Activated T-cell treated with anti-CD3 and anti-CD28 coated beads, Interleukin-2, amount 50 U/mL, for 72 hours (primary cell): ENCODE measurements at regions not wholly inside any gene's neighbourhood (a gene's known extent, or its start where the extent isn't known, plus 50 kb on each side); places are given as distances from the start of the nearest gene placed in this dataset.
"Not testable (repeated sequence)": the region's sequence is repeated elsewhere in the genome, so short reads cannot be mapped to it uniquely, and the experiment has no call there.

ENCODE experiments used
- ATAC-seq, 2 donors: fragments of 150-1000 bp; cut with Tn5 transposase; replicated peaks in 1 of 2; 2 replicates each; pipeline ENCODE4 v1.10.0; 2021; ENCODE audit warnings: moderate library complexity in 2 of 2, mild to moderate bottlenecking in 1 of 2
- DNase-seq, 2 donors: peaks; one replicate each; pipeline ENCODE4 v3.0.0; 2021 to 2022; ENCODE audit warnings: mixed read lengths in 1 of 2
- H3K27ac Mint-ChIP-seq: one replicate; pipeline ENCODE4 v1.8.0; 2022; ENCODE audit warnings: mild to moderate bottlenecking, moderate library complexity, mixed read lengths
- H3K27me3 Mint-ChIP-seq: one replicate; pipeline ENCODE4 v1.8.0; 2022; ENCODE audit warnings: low read depth, mixed read lengths
- H3K36me3 Mint-ChIP-seq, 2 donors: one replicate each; pipeline ENCODE4 v1.8.0; 2022; ENCODE audit warnings: mixed read lengths in 2 of 2, mild to moderate bottlenecking in 1 of 2; ENCODE audit not compliant: insufficient read depth in 2 of 2
- H3K4me1 Mint-ChIP-seq: one replicate; pipeline ENCODE4 v1.8.0; 2022; ENCODE audit warnings: low read depth, mixed read lengths
- H3K4me3 Mint-ChIP-seq, 2 donors: one replicate each; pipeline ENCODE4 v1.8.0; 2022; ENCODE audit warnings: mild to moderate bottlenecking in 2 of 2, mixed read lengths in 2 of 2, moderate library complexity in 2 of 2
- H3K9me3 Mint-ChIP-seq, 2 donors: one replicate each; pipeline ENCODE4 v1.8.0; 2022; ENCODE audit warnings: mixed read lengths in 2 of 2

DNA sequence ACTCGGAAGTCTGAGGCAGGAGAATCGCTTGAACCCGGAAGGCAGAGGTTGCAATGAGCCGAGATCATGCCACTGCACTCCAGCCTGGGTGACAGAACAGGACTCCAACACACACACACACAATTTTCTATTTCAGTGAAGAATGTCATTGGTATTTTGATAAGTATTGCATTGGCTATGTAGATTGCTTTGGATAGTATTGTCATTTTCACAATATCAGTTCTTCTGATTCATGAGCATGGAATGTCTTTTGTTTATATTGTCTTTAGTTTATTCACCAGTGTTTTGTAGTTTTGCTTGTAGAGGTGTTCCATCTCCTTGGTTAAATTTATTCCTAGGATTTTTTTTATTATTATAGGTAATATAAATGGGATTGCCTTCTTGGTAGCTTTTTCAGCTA, 693.4 kb upstream of the SYT4 start:
- H3K27ac Mint-ChIP-seq = no peak overlapping the region
- H3K9me3 Mint-ChIP-seq = peaks cover 6 to 8% of the 10 kb centered on the region in 2 donors
- ATAC-seq = no peak
- no peak for DNase-seq
- no peak overlapping the region for H3K4me3 Mint-ChIP-seq
- no peaks in the 10 kb centered on the region for H3K36me3 Mint-ChIP-seq
- no peaks in the 10 kb centered on the region for H3K4me1 Mint-ChIP-seq
- no peaks in the 10 kb centered on the region for H3K27me3 Mint-ChIP-seq

DNA sequence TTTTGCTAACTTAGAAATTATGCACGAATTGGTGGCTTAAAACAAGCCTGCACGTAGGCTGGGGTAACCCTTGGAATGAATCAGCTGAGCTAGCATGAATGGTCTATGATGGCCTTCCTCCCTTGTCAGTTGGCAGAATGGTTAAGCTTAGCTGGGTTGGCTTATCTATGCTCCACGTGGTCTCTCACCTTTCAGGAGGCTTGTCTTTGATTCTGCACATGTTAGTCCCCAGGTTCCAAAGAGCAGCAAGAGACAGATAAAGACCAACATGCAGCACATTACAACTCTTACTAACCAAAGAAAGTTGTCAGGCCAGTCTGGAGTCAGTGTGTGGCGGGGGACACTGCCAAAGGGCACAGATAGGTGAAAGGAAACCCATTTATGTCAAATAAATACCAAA, 700.9 kb upstream of the SYT4 start:
- no peak overlapping the region for H3K4me3 Mint-ChIP-seq
- H3K27me3 Mint-ChIP-seq = no peaks in the 10 kb centered on the region
- ATAC-seq (no peak), DNase-seq (no peak)
- H3K4me1 Mint-ChIP-seq = no peaks in the 10 kb centered on the region
- H3K36me3 Mint-ChIP-seq = no peaks in the 10 kb centered on the region
- H3K9me3 Mint-ChIP-seq = peaks cover 0 to 6% of the 10 kb centered on the region in 2 donors
- no peak overlapping the region for H3K27ac Mint-ChIP-seq

DNA sequence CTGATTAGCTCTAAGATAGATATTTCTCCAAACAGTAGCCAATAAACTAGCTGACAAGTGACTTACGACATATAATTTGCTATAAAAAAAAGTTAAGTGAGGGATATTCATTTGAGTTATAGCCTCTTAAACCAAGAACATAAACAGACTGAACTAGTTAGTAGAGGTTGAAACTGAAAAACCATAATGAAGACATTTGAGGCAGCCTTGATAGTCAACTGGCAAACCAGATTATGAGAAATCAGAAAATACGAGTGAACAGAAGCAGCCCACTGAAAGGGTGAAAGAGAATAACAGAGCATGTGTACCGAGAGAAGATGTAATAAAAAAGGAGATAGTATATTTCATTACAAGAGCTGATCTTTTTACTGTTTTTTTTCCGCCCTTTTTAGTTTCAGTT, 698.1 kb upstream of the SETBP1 start:
- Mint-ChIP-seq H3K9me3 (peaks cover 13 to 16% of the 10 kb centered on the region in 2 donors), H3K4me1 (no peaks in the 10 kb centered on the region), H3K27me3 (no peaks in the 10 kb centered on the region), H3K36me3 (peaks cover 0 to 1% of the 10 kb centered on the region in 2 donors), H3K4me3 (no peak overlapping the region), H3K27ac (no peak overlapping the region)
- ATAC-seq (no peak), DNase-seq (no peak)

DNA sequence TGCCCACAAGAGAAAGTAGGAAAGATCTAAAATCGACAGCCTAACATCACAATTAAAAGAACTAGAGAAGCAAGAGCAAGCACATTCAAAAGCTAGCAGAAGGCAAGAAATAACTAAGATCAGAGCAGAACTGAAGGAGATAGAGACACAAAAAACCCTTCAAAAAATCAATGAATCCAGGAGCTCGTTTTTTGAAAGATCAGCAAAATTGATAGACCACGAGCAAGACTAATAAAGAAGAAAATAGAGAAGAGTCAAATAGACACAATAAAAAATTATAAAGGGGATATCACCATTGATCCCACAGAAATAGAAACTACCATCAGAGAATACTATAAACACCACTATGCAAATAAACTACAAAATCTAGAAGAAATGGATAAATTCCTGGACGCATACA, 693.6 kb upstream of the SETBP1 start:
- H3K9me3 Mint-ChIP-seq = peaks cover 15 to 19% of the 10 kb centered on the region in 2 donors
- not testable (repeated sequence) for H3K27ac Mint-ChIP-seq, DNase-seq, H3K4me3 Mint-ChIP-seq, H3K27me3 Mint-ChIP-seq, H3K4me1 Mint-ChIP-seq, H3K36me3 Mint-ChIP-seq, ATAC-seq

- Mint-ChIP-seq H3K27me3 (no peaks in the 10 kb centered on the region), H3K27ac (no peak overlapping the region), H3K36me3 (no peaks in the 10 kb centered on the region), H3K4me3 (no peak overlapping the region), H3K9me3 (peaks cover 3% of the 10 kb centered on the region in 2 donors), H3K4me1 (no peaks in the 10 kb centered on the region)
- DNase-seq (no peak), ATAC-seq (no peak)
Measured at GRCh38 chr18:43992741-43993140, 687.9 kb upstream of the SETBP1 start.

DNA sequence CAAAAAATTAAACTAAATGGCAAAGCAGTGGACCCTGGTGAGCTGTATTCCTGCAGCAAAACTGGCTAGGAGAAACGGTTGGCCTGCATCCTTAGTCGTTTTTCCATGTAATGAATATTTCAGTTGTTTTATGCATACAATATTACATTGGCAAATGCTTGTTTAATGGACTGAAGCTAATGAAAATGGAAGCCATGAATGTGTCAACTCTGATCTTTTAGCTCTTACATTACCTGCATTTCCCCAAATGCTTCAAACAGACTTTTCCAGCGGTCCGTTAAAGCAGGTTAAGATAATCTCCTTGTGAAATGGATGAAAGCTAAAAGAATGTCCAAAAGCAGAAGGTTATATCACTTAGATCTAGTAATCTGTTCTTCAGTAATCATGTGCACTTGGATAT, 686.3 kb upstream of the SETBP1 start:
- Mint-ChIP-seq H3K4me3 (no peak overlapping the region), H3K9me3 (peaks cover 3% of the 10 kb centered on the region in 2 donors), H3K27me3 (no peaks in the 10 kb centered on the region), H3K4me1 (no peaks in the 10 kb centered on the region), H3K36me3 (no peaks in the 10 kb centered on the region), H3K27ac (no peak overlapping the region)
- DNase-seq (no peak), ATAC-seq (no peak)

DNA sequence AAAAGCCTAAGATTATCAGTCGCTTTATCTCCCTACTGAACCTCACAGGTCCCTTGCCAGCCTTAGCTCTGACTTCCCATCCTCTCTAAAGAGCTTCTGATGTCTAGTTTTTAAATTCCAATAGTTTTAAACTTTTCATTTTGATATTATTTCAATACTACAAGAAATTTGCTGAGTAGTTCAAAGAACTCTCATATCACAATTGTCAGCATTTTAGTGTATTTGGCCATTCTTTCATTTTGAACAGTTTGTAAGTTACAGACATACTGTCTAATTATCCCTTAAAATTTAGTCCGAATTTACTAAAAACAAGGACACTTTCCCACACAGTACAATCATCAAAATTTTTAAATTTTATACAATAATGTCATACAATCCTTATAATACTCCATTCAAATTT, 666.8 kb upstream of the SETBP1 start:
- Mint-ChIP-seq H3K36me3 (no peaks in the 10 kb centered on the region), H3K9me3 (peaks cover 2 to 3% of the 10 kb centered on the region in 2 donors), H3K4me3 (no peak overlapping the region), H3K4me1 (no peaks in the 10 kb centered on the region), H3K27me3 (no peaks in the 10 kb centered on the region), H3K27ac (no peak overlapping the region)
- DNase-seq = no peak
- ATAC-seq = no peak

- peaks cover 8 to 10% of the 10 kb centered on the region in 2 donors for H3K9me3 Mint-ChIP-seq
- DNase-seq = no peak
- no peaks in the 10 kb centered on the region for H3K27me3 Mint-ChIP-seq
- no peak for ATAC-seq
- no peak overlapping the region for H3K4me3 Mint-ChIP-seq
- H3K36me3 Mint-ChIP-seq = peaks cover 0 to 2% of the 10 kb centered on the region in 2 donors
- no peak overlapping the region for H3K27ac Mint-ChIP-seq
- H3K4me1 Mint-ChIP-seq = no peaks in the 10 kb centered on the region
Measured at GRCh38 chr18:44025421-44025820, 655.3 kb upstream of the SETBP1 start.

- H3K4me3 Mint-ChIP-seq = no peak overlapping the region
- no peaks in the 10 kb centered on the region for H3K27me3 Mint-ChIP-seq
- DNase-seq (no peak), ATAC-seq (no peak)
- H3K27ac Mint-ChIP-seq = no peak overlapping the region
- no peaks in the 10 kb centered on the region for H3K4me1 Mint-ChIP-seq
- peaks cover 0 to 2% of the 10 kb centered on the region in 2 donors for H3K36me3 Mint-ChIP-seq
- peaks cover 5 to 8% of the 10 kb centered on the region in 2 donors for H3K9me3 Mint-ChIP-seq
Measured at GRCh38 chr18:44028109-44028508, 652.6 kb upstream of the SETBP1 start.

DNA sequence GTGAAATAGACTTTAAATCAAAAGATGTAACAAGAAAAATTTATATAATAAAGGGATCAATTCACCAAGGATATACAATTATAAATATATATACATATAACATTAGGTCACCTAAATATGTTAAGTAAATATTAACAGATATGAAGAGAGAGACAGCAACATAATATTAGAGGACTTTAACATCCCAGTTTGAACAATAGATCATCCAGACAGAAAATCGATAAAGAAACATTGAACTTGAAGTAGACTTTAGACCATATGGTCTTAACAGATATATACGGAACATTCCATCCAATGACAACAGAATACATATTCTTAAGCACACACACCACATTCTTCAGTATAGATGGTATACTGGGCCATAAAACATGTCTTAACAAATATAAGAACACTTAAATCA, 649.6 kb upstream of the SETBP1 start:
- Mint-ChIP-seq H3K4me3 (no peak overlapping the region), H3K27me3 (no peaks in the 10 kb centered on the region), H3K4me1 (no peaks in the 10 kb centered on the region), H3K9me3 (peaks cover 4 to 7% of the 10 kb centered on the region in 2 donors), H3K36me3 (no peaks in the 10 kb centered on the region), H3K27ac (no peak overlapping the region)
- DNase-seq (no peak), ATAC-seq (no peak)

DNA sequence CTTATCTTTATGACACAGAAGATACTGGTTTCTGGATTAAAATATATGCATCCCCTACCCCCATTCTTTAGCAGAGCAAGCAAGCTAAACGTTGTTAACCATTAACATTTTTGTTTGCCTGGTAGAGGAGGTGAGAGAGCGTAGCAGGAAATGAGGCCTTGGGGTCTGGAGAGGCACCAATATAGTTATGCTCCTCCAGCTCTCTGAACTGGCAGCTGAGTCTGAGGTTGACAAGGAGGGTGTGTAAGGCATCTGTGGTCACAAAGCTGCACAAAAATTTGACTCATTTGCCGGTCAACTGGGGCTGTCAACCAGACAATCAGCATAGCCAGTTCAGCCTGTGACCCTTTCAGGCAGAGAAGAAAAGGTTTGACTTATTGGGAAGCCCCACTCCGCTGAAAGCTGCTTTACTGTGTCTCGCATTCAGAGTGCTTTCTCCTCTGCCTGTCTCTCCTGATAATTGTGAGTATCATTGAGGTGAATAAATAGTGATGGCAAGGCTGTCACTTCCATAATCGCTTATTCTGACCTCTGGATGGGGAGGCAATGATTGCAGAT, 647.5 kb upstream of the SETBP1 start:
- Mint-ChIP-seq H3K4me1 (no peaks in the 10 kb centered on the region), H3K36me3 (no peaks in the 10 kb centered on the region), H3K27me3 (no peaks in the 10 kb centered on the region), H3K27ac (no peak overlapping the region), H3K4me3 (no peak overlapping the region), H3K9me3 (peaks cover 4 to 7% of the 10 kb centered on the region in 2 donors)
- no peak for ATAC-seq
- DNase-seq = no peak

DNA sequence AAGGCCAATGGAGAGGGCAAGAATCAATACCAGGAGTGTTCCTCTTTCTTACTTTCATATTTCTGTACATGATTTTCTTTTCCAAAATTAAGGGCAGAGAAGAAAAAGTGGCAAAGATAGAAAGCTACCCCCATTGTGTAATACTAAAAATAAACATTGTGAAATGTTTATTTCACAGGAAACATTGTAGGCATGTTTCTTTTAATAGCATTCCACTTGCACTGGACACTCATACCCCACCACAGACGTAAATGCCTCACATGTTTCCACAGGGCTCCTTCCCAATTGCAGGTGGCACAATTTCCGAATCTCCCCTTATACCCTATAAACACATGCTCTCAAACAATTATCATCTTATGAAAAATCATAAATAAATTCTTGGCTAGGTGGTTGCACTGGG, 645.1 kb upstream of the SETBP1 start:
- DNase-seq = no peak
- Mint-ChIP-seq H3K27me3 (no peaks in the 10 kb centered on the region), H3K4me1 (no peaks in the 10 kb centered on the region), H3K36me3 (no peaks in the 10 kb centered on the region), H3K4me3 (no peak overlapping the region), H3K27ac (no peak overlapping the region), H3K9me3 (no peaks in the 10 kb centered on the region)
- no peak for ATAC-seq

DNA sequence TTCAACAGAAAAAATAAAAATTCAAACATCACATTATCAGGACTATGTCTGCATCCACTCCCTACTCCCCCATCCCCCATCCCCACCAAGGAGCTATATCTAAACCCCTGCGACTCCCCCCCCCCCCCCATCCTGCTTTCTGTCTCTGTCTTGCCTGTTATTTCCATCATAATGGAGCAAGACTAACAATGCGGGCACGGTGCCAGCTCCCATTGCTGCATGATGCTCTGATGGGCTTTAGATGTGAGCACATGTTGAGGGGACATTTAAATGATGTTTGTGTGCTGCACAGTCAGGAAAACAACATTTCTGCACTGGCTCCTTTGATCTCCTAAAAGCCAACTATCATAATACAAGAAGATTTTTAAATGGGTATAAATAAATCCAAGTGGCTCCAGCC, 644.2 kb upstream of the SETBP1 start:
- Mint-ChIP-seq H3K4me3 (no peak overlapping the region), H3K27ac (no peak overlapping the region), H3K36me3 (no peaks in the 10 kb centered on the region), H3K4me1 (no peaks in the 10 kb centered on the region), H3K27me3 (no peaks in the 10 kb centered on the region), H3K9me3 (peaks cover 0 to under 1% of the 10 kb centered on the region in 2 donors)
- DNase-seq (no peak), ATAC-seq (no peak)

DNA sequence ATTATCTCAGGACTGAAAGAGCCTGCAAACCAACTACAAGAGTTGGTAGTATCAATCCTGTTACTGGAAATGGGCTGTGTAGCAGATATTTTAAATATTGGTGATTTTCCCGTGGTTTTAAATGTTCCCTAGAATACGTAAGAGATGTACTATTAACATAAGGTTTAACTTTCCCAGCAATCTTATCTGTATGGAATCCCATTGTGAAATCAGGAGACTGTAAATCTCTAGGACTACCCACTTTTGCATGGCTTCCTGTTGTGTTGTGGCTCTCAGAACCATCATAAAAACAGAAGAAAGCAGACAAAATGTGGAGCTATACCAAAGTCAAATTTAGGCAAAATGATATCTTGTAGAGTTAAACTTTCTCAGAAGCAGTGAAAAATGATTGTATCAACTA, 641.5 kb upstream of the SETBP1 start:
- Mint-ChIP-seq H3K4me3 (no peak overlapping the region), H3K9me3 (peaks cover 0 to 3% of the 10 kb centered on the region in 2 donors), H3K27me3 (no peaks in the 10 kb centered on the region), H3K4me1 (no peaks in the 10 kb centered on the region), H3K36me3 (no peaks in the 10 kb centered on the region), H3K27ac (no peak overlapping the region)
- DNase-seq = no peak
- no peak for ATAC-seq
